ENCODE measurements at regions not wholly inside any gene's neighbourhood (a gene's known extent, or its start where the extent isn't known, plus 50 kb on each side); places are given as distances from the start of the nearest gene placed in this dataset.
"Not testable (repeated sequence)": the region's sequence is repeated elsewhere in the genome, so short reads cannot be mapped to it uniquely, and the experiment has no call there.

- no peak for DNase-seq
Measured at GRCh38 chr1:94302497-94302896, 65.1 kb upstream of the ARHGAP29 start.

GRCh38 chr1:94301186-94301585 is 63.8 kb upstream of the ARHGAP29 start:
- no peak for DNase-seq

GRCh38 chr1:94300731-94301130 is 63.3 kb upstream of the ARHGAP29 start:
- DNase-seq: no peak

GRCh38 chr1:94299627-94300553 is 62.5 kb upstream of the ARHGAP29 start:
- DNase-seq: no peak

GRCh38 chr1:94298861-94299260 is 61.5 kb upstream of the ARHGAP29 start:
- DNase-seq: no peak

- DNase-seq: no peak
Measured at GRCh38 chr1:94296018-94296417, 58.6 kb upstream of the ARHGAP29 start.

GRCh38 chr1:94292978-94293377 is 55.6 kb upstream of the ARHGAP29 start:
- not testable (repeated sequence) for DNase-seq

GRCh38 chr1:94289244-94289643 is 51.9 kb upstream of the ARHGAP29 start:
- DNase-seq: not testable (repeated sequence)

All from NCI-H446 (cell line).